GM12878 (cell line): ENCODE measurements at regions not wholly inside any gene's neighbourhood (a gene's known extent, or its start where the extent isn't known, plus 50 kb on each side); places are given as distances from the start of the nearest gene placed in this dataset.

Experiments used
- ATAC-seq: fragments of 200-7000 bp; cut with Tn5 transposase; 3 replicates; pipeline ENCODE4 v1.9.1; 2020; ENCODE audit warnings: mild to moderate bottlenecking, moderate library complexity
- BruUV-seq: library from RNA; stranded (reverse); fragments of 400-500 nt; replicated peaks from 2 replicates; lab custom pipeline; 2021; lab: Mats Ljungman, UMichigan
- CTCF ChIA-PET: fragments of 300-600 bp; sonication (Branson Sonifier 250); formaldehyde crosslinking; extraction: SDS; loops from one replicate; lab custom pipeline; 2021; ENCODE audit warnings: inconsistent platforms; lab: Yijun Ruan, JAX
- POLR2A ChIA-PET: fragments of 350-600 bp; formaldehyde crosslinking; extraction: SDS; loops from one replicate; lab custom pipeline; 2021; ENCODE audit warnings: inconsistent platforms; lab: Charles Lee
- RAD21 ChIA-PET: fragments of 300-600 bp; sonication (Branson Sonifier 250); formaldehyde crosslinking; loops from one replicate; lab custom pipeline; 2023; ENCODE audit warnings: antibody characterized with exemption; ENCODE audit not compliant: unreplicated experiment; lab: Charles Lee
- SMC1A ChIA-PET: fragments of 300-600 bp; sonication (Branson Sonifier 250); formaldehyde crosslinking; loops from one replicate; lab custom pipeline; 2023; ENCODE audit not compliant: unreplicated experiment, uncharacterized antibody; lab: Charles Lee
- DNase-seq: peaks from one replicate; pipeline ENCODE4 v3.0.0-alpha.2; 2011; ENCODE audit warnings: low read depth, low spot score
- FAIRE-seq: peaks from 3 replicates; lab custom pipeline; 2011; peaks lifted over from hg19 to GRCh38; lab: Jason Lieb, UNC
- H2AFZ ChIP-seq: 2 replicates; pipeline ENCODE4 v1.6.0; 2011; ENCODE audit warnings: low read depth, low read length, control low read depth; ENCODE audit not compliant: control insufficient read depth
- H3K27ac ChIP-seq: 2 replicates; pipeline ENCODE4 v1.5.1; 2011; ENCODE audit warnings: control low read depth; ENCODE audit not compliant: control insufficient read depth, insufficient read depth
- H3K27me3 ChIP-seq, 2 experiments: replicated peaks in 1 of 2; 2 replicates each; pipeline versions ENCODE4 v1.6.0 to v1.6.1; 2011; ENCODE audit warnings: low read length in 1 of 2; ENCODE audit not compliant: control insufficient read depth in 2 of 2, insufficient read depth in 2 of 2
- H3K36me3 ChIP-seq, 2 experiments: 2 replicates each; pipeline ENCODE4 v1.5.1; 2011; ENCODE audit warnings: low read length in 1 of 2; ENCODE audit not compliant: control insufficient read depth in 2 of 2, insufficient read depth in 2 of 2
- H3K4me1 ChIP-seq: 2 replicates; pipeline ENCODE4 v1.6.1; 2011; ENCODE audit warnings: mild to moderate bottlenecking, low read length, moderate library complexity, mixed read lengths; ENCODE audit not compliant: control insufficient read depth, insufficient read depth
- H3K4me2 ChIP-seq: 2 replicates; pipeline ENCODE4 v1.6.0; 2011; ENCODE audit warnings: control low read depth; ENCODE audit not compliant: control insufficient read depth, insufficient read depth
- H3K4me3 ChIP-seq: fragments of 200-600 bp; sonication (generic); 2 replicates; pipeline ENCODE4 v1.5.1; 2016
- H3K79me2 ChIP-seq: 2 replicates; pipeline ENCODE4 v1.6.0; 2011; ENCODE audit warnings: low read length; ENCODE audit not compliant: control insufficient read depth, insufficient read depth
- H3K9ac ChIP-seq: 2 replicates; pipeline ENCODE4 v1.8.0; 2011; ENCODE audit warnings: low read length, control low read depth, mixed read lengths; ENCODE audit not compliant: control insufficient read depth, insufficient read depth
- H3K9me3 ChIP-seq: replicated peaks from 3 replicates; pipeline ENCODE4 v1.5.1; 2011; ENCODE audit warnings: mild to moderate bottlenecking, low read length; ENCODE audit not compliant: control insufficient read depth, insufficient read depth
- H4K20me1 ChIP-seq: 2 replicates; pipeline ENCODE4 v1.6.0; 2011; ENCODE audit not compliant: control insufficient read depth, insufficient read depth
- ESRRA ChIP-seq: IDR thresholded peaks from 2 replicates; pipeline ENCODE4 v1.6.1; 2012; ENCODE audit warnings: mild to moderate bottlenecking, low read length, improper control_type of control experiment
- JUND ChIP-seq: IDR thresholded peaks from 2 replicates; pipeline ENCODE4 v1.6.1; 2012; ENCODE audit warnings: low read depth, mild to moderate bottlenecking, low read length, improper control_type of control experiment, moderate library complexity
- RB1 ChIP-seq: fragments of 450-650 bp; formaldehyde crosslinking; IDR thresholded peaks from 2 replicates; pipeline ENCODE4 v1.6.1; 2017; ENCODE audit warnings: mild to moderate bottlenecking, borderline replicate concordance
- SP1 ChIP-seq: IDR thresholded peaks from one replicate; pipeline ENCODE4 v1.6.1; 2011; ENCODE audit warnings: low read depth, low read length
- SREBF2 ChIP-seq: IDR thresholded peaks from 2 replicates; pipeline ENCODE4 v1.6.1; 2012; ENCODE audit warnings: mild to moderate bottlenecking, low read length
- ZNF622 ChIP-seq: fragments of 450-650 bp; IDR thresholded peaks from 2 replicates; pipeline ENCODE4 v1.6.1; 2017; ENCODE audit warnings: mild to moderate bottlenecking, inconsistent platforms
- WGBS: methylation state at CpG from one replicate; pipeline ENCODE4 v1.1.6; 2016; ENCODE audit warnings: low lambda C conversion rate; ENCODE audit not compliant: insufficient replicate concordance, insufficient coverage; ENCODE audit errors: missing lambda C conversion rate; 5-methylcytosine and 5-hydroxymethylcytosine counted together
- in situ Hi-C: fragments of 300-500 bp; cut with MboI; formaldehyde crosslinking; loops from 9 replicates; pipeline ENCODE4 v1.14.3; 2018; ENCODE audit warnings: mixed read lengths
- intact Hi-C: fragments of 100-400 bp; cut with micrococcal nuclease; formaldehyde crosslinking; loops from one replicate; pipeline ENCODE4 v1.14.2; 2022; ENCODE audit not compliant: unreplicated experiment
- TF ChIP-seq, protein P1 (sequence below): fragments of 450-650 bp; IDR thresholded peaks from 2 replicates; pipeline ENCODE4 v1.6.1; 2018; ENCODE audit warnings: borderline replicate concordance, mild to moderate bottlenecking; ENCODE audit not compliant: partially characterized antibody
- TF ChIP-seq, protein P2 (sequence below): fragments of 450-650 bp; IDR thresholded peaks from 2 replicates; pipeline ENCODE4 v1.6.1; 2017; ENCODE audit warnings: borderline replicate concordance
- TF ChIP-seq, protein P3 (sequence below): IDR thresholded peaks from 2 replicates; pipeline ENCODE4 v1.6.1; 2011; ENCODE audit warnings: low read depth, low read length, improper control_type of control experiment, borderline replicate concordance

DNA sequence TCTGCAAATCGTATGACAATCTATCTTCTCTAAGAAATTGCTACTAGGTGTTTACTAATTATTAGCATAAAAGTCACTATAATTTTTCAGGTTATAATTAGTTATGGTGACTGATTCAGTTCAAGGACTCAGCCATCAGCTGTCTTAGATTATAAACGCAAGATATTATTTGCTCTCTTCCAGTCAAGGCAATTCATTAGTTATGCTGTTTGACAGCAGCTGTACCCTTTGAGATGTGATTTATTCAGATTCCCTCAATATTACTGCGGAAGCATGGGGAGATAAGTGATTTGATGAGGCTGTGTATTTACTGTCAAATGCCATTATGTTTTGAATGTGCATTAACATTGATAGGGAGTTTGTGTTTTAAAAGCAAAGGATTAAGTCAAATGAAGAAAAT lies 558.9 kb upstream of the FSIP2 start:
- TF ChIP-seq, protein P1, sequence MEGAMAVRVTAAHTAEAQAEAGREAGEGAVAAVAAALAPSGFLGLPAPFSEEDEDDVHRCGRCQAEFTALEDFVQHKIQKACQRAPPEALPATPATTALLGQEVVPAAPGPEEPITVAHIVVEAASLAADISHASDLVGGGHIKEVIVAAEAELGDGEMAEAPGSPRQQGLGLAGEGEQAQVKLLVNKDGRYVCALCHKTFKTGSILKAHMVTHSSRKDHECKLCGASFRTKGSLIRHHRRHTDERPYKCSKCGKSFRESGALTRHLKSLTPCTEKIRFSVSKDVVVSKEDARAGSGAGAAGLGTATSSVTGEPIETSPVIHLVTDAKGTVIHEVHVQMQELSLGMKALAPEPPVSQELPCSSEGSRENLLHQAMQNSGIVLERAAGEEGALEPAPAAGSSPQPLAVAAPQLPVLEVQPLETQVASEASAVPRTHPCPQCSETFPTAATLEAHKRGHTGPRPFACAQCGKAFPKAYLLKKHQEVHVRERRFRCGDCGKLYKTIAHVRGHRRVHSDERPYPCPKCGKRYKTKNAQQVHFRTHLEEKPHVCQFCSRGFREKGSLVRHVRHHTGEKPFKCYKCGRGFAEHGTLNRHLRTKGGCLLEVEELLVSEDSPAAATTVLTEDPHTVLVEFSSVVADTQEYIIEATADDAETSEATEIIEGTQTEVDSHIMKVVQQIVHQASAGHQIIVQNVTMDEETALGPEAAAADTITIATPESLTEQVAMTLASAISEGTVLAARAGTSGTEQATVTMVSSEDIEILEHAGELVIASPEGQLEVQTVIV = no peak
- TF ChIP-seq RB1 = no peak
- RAD21 ChIA-PET = no interaction called here
- no peak overlapping the region for H3K4me3 ChIP-seq
- in situ Hi-C loops = no loop called here
- BruUV-seq = no TSS peak
- H4K20me1 ChIP-seq = no peaks in the 10 kb centered on the region
- H3K4me1 ChIP-seq = no peaks in the 10 kb centered on the region
- H2AFZ ChIP-seq = no peak overlapping the region
- H3K27ac ChIP-seq = no peak overlapping the region
- POLR2A ChIA-PET = no interaction called here
- no peaks in the 10 kb centered on the region for H3K27me3 ChIP-seq
- no peak overlapping the region for H3K4me2 ChIP-seq
- intact Hi-C loops = no loop called here
- SMC1A ChIA-PET = no interaction called here
- no peak overlapping the region for H3K9ac ChIP-seq
- H3K9me3 ChIP-seq = no peaks in the 10 kb centered on the region
- no peak for DNase-seq
- no peaks in the 10 kb centered on the region for H3K79me2 ChIP-seq
- no peak for FAIRE-seq
- CTCF ChIA-PET = no interaction called here
- 24% methylated on average over 3 of the region's 3 CpGs for WGBS
- H3K36me3 ChIP-seq = no peaks in the 10 kb centered on the region
- ATAC-seq = no peak

DNA sequence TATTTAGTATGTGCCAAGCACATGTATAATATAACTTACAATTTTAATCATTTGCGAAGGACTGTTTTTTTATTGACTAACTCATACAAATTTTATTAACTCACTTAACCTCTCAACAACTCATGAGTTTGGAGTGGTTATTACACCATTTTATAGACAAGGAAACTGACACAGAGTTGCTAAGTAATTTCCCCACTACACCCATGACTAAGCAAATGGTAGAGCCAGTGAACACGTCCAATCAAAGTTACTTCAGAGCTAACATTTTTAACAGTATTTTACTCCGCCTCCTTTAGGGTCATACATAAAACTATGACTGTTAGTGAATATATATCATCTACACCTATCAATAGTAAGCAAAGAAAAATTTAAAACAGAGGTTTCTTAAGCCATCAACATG lies 556.7 kb upstream of the FSIP2 start:
- 16% methylated on average over 3 of the region's 3 CpGs for WGBS
- no peak overlapping the region for H3K4me2 ChIP-seq
- no peaks in the 10 kb centered on the region for H3K4me1 ChIP-seq
- no peak overlapping the region for H3K27ac ChIP-seq
- intact Hi-C loops (no loop called here), in situ Hi-C loops (no loop called here)
- no peak overlapping the region for H3K4me3 ChIP-seq
- FAIRE-seq (no peak), DNase-seq (no peak), ATAC-seq (no peak)
- ChIA-PET RAD21 (interaction anchor here (0.8 kb wide), 1 partner anchor 15 kb away, joined by 3 read pairs; no protein-coding TSS in a partner anchor), SMC1A (interaction anchor here (1.2 kb wide), 1 partner anchor 97 kb away, joined by 3 read pairs; no protein-coding TSS in a partner anchor), POLR2A (no interaction called here), CTCF (no interaction called here)
- no peak overlapping the region for H3K9ac ChIP-seq
- no peaks in the 10 kb centered on the region for H4K20me1 ChIP-seq
- H3K79me2 ChIP-seq = no peaks in the 10 kb centered on the region
- H3K36me3 ChIP-seq = no peaks in the 10 kb centered on the region
- H3K9me3 ChIP-seq = no peaks in the 10 kb centered on the region
- no TSS peak for BruUV-seq
- H2AFZ ChIP-seq = no peak overlapping the region
- no peaks in the 10 kb centered on the region for H3K27me3 ChIP-seq
- TF ChIP-seq ESRRA (no peak), SREBF2 (no peak), ZNF622 (no peak), JUND (no peak), SP1 (no peak)
- TF ChIP-seq, protein P2, sequence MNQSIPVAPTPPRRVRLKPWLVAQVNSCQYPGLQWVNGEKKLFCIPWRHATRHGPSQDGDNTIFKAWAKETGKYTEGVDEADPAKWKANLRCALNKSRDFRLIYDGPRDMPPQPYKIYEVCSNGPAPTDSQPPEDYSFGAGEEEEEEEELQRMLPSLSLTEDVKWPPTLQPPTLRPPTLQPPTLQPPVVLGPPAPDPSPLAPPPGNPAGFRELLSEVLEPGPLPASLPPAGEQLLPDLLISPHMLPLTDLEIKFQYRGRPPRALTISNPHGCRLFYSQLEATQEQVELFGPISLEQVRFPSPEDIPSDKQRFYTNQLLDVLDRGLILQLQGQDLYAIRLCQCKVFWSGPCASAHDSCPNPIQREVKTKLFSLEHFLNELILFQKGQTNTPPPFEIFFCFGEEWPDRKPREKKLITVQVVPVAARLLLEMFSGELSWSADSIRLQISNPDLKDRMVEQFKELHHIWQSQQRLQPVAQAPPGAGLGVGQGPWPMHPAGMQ = no peak
- TF ChIP-seq, protein P3, sequence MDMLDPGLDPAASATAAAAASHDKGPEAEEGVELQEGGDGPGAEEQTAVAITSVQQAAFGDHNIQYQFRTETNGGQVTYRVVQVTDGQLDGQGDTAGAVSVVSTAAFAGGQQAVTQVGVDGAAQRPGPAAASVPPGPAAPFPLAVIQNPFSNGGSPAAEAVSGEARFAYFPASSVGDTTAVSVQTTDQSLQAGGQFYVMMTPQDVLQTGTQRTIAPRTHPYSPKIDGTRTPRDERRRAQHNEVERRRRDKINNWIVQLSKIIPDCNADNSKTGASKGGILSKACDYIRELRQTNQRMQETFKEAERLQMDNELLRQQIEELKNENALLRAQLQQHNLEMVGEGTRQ = no peak
